ENCODE measurements at regions not wholly inside any gene's neighbourhood (a gene's known extent, or its start where the extent isn't known, plus 50 kb on each side); places are given as distances from the start of the nearest gene placed in this dataset.
"Not testable (repeated sequence)": the region's sequence is repeated elsewhere in the genome, so short reads cannot be mapped to it uniquely, and the experiment has no call there.

GRCh38 chr1:232164078-232164963 is 465.6 kb downstream of the SIPA1L2 start:
- no peaks in the 10 kb centered on the region for H3K4me1 ChIP-seq
- no peak overlapping the region for H3K27ac ChIP-seq
- no peak for TF ChIP-seq CTCF (IDR thresholded peaks at IDR 0.05)
- intact Hi-C loops (cut with DNase I) = no loop called here
- H3K9me3 ChIP-seq = no peaks in the 10 kb centered on the region
- no peak overlapping the region for H3K4me3 ChIP-seq
- ATAC-seq (no peak), DNase-seq (no peak)
- H3K36me3 ChIP-seq = no peaks in the 10 kb centered on the region
- no peaks in the 10 kb centered on the region for H3K27me3 ChIP-seq

GRCh38 chr1:232163533-232163932 is 466.4 kb downstream of the SIPA1L2 start:
- DNase-seq = no peak
- ATAC-seq = no peak
- Histone ChIP-seq H3K36me3 (no peaks in the 10 kb centered on the region), H3K27me3 (no peaks in the 10 kb centered on the region), H3K27ac (no peak overlapping the region), H3K9me3 (no peaks in the 10 kb centered on the region), H3K4me3 (no peak overlapping the region), H3K4me1 (no peaks in the 10 kb centered on the region)
- TF ChIP-seq CTCF (IDR thresholded peaks at IDR 0.05) = no peak
- intact Hi-C loops (cut with DNase I) = no loop called here

- Histone ChIP-seq H3K4me1 (no peaks in the 10 kb centered on the region), H3K27ac (no peak overlapping the region), H3K36me3 (no peaks in the 10 kb centered on the region), H3K27me3 (no peaks in the 10 kb centered on the region), H3K4me3 (no peak overlapping the region), H3K9me3 (no peaks in the 10 kb centered on the region)
- intact Hi-C loops (cut with DNase I) = no loop called here
- no peak for TF ChIP-seq CTCF (IDR thresholded peaks at IDR 0.05)
- no peak for DNase-seq
- ATAC-seq = no peak
Measured at GRCh38 chr1:232162001-232162400, 467.9 kb downstream of the SIPA1L2 start.

- H3K9me3 ChIP-seq; intact Hi-C loops (cut with DNase I); DNase-seq; ATAC-seq; H3K27ac ChIP-seq; H3K36me3 ChIP-seq; H3K4me3 ChIP-seq; H3K27me3 ChIP-seq; H3K4me1 ChIP-seq: not testable (repeated sequence)
Measured at GRCh38 chr1:232158558-232158957, 471.4 kb downstream of the SIPA1L2 start.

GRCh38 chr1:232156070-232156469 is 473.9 kb downstream of the SIPA1L2 start:
- H3K27ac ChIP-seq; H3K27me3 ChIP-seq; intact Hi-C loops (cut with DNase I); H3K4me3 ChIP-seq; DNase-seq; H3K36me3 ChIP-seq; ATAC-seq; H3K4me1 ChIP-seq; H3K9me3 ChIP-seq: not testable (repeated sequence)

GRCh38 chr1:232153652-232154051 is 476.3 kb downstream of the SIPA1L2 start:
- H3K27ac ChIP-seq = no peak overlapping the region
- H3K4me3 ChIP-seq = no peak overlapping the region
- H3K4me1 ChIP-seq = no peaks in the 10 kb centered on the region
- intact Hi-C loops (cut with DNase I) = no loop called here
- no peaks in the 10 kb centered on the region for H3K36me3 ChIP-seq
- no peaks in the 10 kb centered on the region for H3K9me3 ChIP-seq
- no peaks in the 10 kb centered on the region for H3K27me3 ChIP-seq
- TF ChIP-seq CTCF (IDR thresholded peaks at IDR 0.05) = no peak
- ATAC-seq (no peak), DNase-seq (no peak)

All from upper lobe of right lung (tissue), 1 donor.